HL-60 (cell line): ENCODE measurements at regions not wholly inside any gene's neighbourhood (a gene's known extent, or its start where the extent isn't known, plus 50 kb on each side); places are given as distances from the start of the nearest gene placed in this dataset.

Source experiments
- CTCF ChIP-seq: IDR thresholded peaks from one replicate; pipeline ENCODE4 v1.5.1; 2011; ENCODE audit warnings: low read length, control low read depth, inconsistent platforms; ENCODE audit not compliant: insufficient read depth
- GABPA ChIP-seq: IDR thresholded peaks from 2 replicates; pipeline ENCODE4 v1.6.1; 2012; ENCODE audit warnings: low read depth
- POLR2AphosphoS5 ChIP-seq: IDR thresholded peaks from 2 replicates; pipeline ENCODE4 v1.6.1; 2012; ENCODE audit warnings: low read depth
- REST ChIP-seq: IDR thresholded peaks from 2 replicates; pipeline ENCODE4 v1.6.1; 2012; ENCODE audit warnings: low read depth; ENCODE audit not compliant: insufficient replicate concordance

GRCh38 chr2:11907190-11907589, 160.8 kb downstream of the LPIN1 start:
- TF ChIP-seq POLR2AphosphoS5 (peak; percentile 73), CTCF (no peak), GABPA (no peak; the same call in 1 of the 2 replicates), REST (no peak)
